ENCODE measurements at regions not wholly inside any gene's neighbourhood (a gene's known extent, or its start where the extent isn't known, plus 50 kb on each side); places are given as distances from the start of the nearest gene placed in this dataset.

- peaks cover 12% of the 10 kb centered on the region for H3K36me3 Mint-ChIP-seq (ENCODE audit: low read depth)
- H3K4me1 Mint-ChIP-seq: peaks cover 44% of the 10 kb centered on the region
- no peak overlapping the region for H3K4me3 Mint-ChIP-seq
- ATAC-seq (no peak), DNase-seq (no peak)
- peaks cover 6% of the 10 kb centered on the region for H3K9me3 Mint-ChIP-seq
- no peaks in the 10 kb centered on the region for H3K27me3 Mint-ChIP-seq
- no peak overlapping the region for H3K27ac Mint-ChIP-seq
These were observed 216.2 kb upstream of the PLEKHG7 start for GRCh38 chr12:92486443-92487137.

GRCh38 chr12:92485351-92486348 is 217.1 kb upstream of the PLEKHG7 start:
- Mint-ChIP-seq H3K4me1 (peaks cover 47% of the 10 kb centered on the region), H3K4me3 (no peak overlapping the region), H3K9me3 (peaks cover 3% of the 10 kb centered on the region), H3K27me3 (no peaks in the 10 kb centered on the region), H3K36me3 (ENCODE audit: low read depth) (peaks cover 7% of the 10 kb centered on the region), H3K27ac (peak overlapping the region; percentile 63)
- DNase-seq: no peak
- ATAC-seq: no peak

GRCh38 chr12:92482599-92482998 is 220.2 kb upstream of the PLEKHG7 start:
- DNase-seq (no peak), ATAC-seq (no peak)
- Mint-ChIP-seq H3K4me1 (peaks cover 32% of the 10 kb centered on the region), H3K36me3 (ENCODE audit: low read depth) (peaks cover 3% of the 10 kb centered on the region), H3K9me3 (peaks cover 4% of the 10 kb centered on the region), H3K27ac (no peak overlapping the region), H3K4me3 (no peak overlapping the region), H3K27me3 (no peaks in the 10 kb centered on the region)

GRCh38 chr12:92481066-92481465 is 221.7 kb upstream of the PLEKHG7 start:
- ATAC-seq: no peak
- no peak for DNase-seq
- H3K27ac Mint-ChIP-seq: no peak overlapping the region
- H3K4me3 Mint-ChIP-seq: no peak overlapping the region
- peaks cover 13% of the 10 kb centered on the region for H3K9me3 Mint-ChIP-seq
- peaks cover 6% of the 10 kb centered on the region for H3K36me3 Mint-ChIP-seq (ENCODE audit: low read depth)
- no peaks in the 10 kb centered on the region for H3K27me3 Mint-ChIP-seq
- peaks cover 25% of the 10 kb centered on the region for H3K4me1 Mint-ChIP-seq

GRCh38 chr12:92478692-92479091 is 224.1 kb upstream of the PLEKHG7 start:
- Mint-ChIP-seq H3K36me3 (ENCODE audit: low read depth) (peaks cover 9% of the 10 kb centered on the region), H3K4me1 (peaks cover 17% of the 10 kb centered on the region), H3K27me3 (no peaks in the 10 kb centered on the region), H3K27ac (no peak overlapping the region), H3K4me3 (no peak overlapping the region), H3K9me3 (peaks cover 19% of the 10 kb centered on the region)
- ATAC-seq (no peak), DNase-seq (no peak)

GRCh38 chr12:92476844-92477243 is 225.9 kb upstream of the PLEKHG7 start:
- Mint-ChIP-seq H3K27me3 (no peaks in the 10 kb centered on the region), H3K9me3 (peaks cover 19% of the 10 kb centered on the region), H3K4me1 (peaks cover 26% of the 10 kb centered on the region), H3K36me3 (ENCODE audit: low read depth) (peaks cover 9% of the 10 kb centered on the region), H3K27ac (no peak overlapping the region), H3K4me3 (no peak overlapping the region)
- ATAC-seq (no peak), DNase-seq (no peak)

GRCh38 chr12:92473564-92473963 is 229.2 kb upstream of the PLEKHG7 start:
- Mint-ChIP-seq H3K4me1 (peaks cover 53% of the 10 kb centered on the region), H3K9me3 (peaks cover 14% of the 10 kb centered on the region), H3K4me3 (no peak overlapping the region), H3K36me3 (ENCODE audit: low read depth) (peaks cover 5% of the 10 kb centered on the region), H3K27me3 (no peaks in the 10 kb centered on the region), H3K27ac (no peak overlapping the region)
- DNase-seq (no peak), ATAC-seq (no peak)

- peaks cover 62% of the 10 kb centered on the region for H3K4me1 Mint-ChIP-seq
- no peak overlapping the region for H3K4me3 Mint-ChIP-seq
- H3K9me3 Mint-ChIP-seq: peaks cover 12% of the 10 kb centered on the region
- H3K27ac Mint-ChIP-seq: peak overlapping the region; percentile 31
- no peaks in the 10 kb centered on the region for H3K27me3 Mint-ChIP-seq
- peaks cover 5% of the 10 kb centered on the region for H3K36me3 Mint-ChIP-seq (ENCODE audit: low read depth)
- no peak for ATAC-seq
- DNase-seq: no peak
These were observed 230.6 kb upstream of the PLEKHG7 start for GRCh38 chr12:92472201-92472600.

GRCh38 chr12:92471551-92471950 is 231.2 kb upstream of the PLEKHG7 start:
- Mint-ChIP-seq H3K27ac (peak overlapping the region; percentile 31), H3K4me1 (peaks cover 61% of the 10 kb centered on the region), H3K4me3 (no peak overlapping the region), H3K9me3 (peaks cover 6% of the 10 kb centered on the region), H3K36me3 (ENCODE audit: low read depth) (peaks cover 2% of the 10 kb centered on the region), H3K27me3 (no peaks in the 10 kb centered on the region)
- ATAC-seq: no peak
- no peak for DNase-seq

GRCh38 chr12:92470608-92471021 is 232.2 kb upstream of the PLEKHG7 start:
- Mint-ChIP-seq H3K27me3 (no peaks in the 10 kb centered on the region), H3K4me3 (peak overlapping the region; percentile 58), H3K27ac (peak overlapping the region; percentile 91), H3K36me3 (ENCODE audit: low read depth) (peaks cover 2% of the 10 kb centered on the region), H3K9me3 (peaks cover 2% of the 10 kb centered on the region), H3K4me1 (peaks cover 69% of the 10 kb centered on the region)
- DNase-seq (peak; percentile 34), ATAC-seq (peak; percentile 94)

- Mint-ChIP-seq H3K27ac (peak overlapping the region; percentile 91), H3K4me3 (peak overlapping the region; percentile 58), H3K27me3 (no peaks in the 10 kb centered on the region), H3K9me3 (no peaks in the 10 kb centered on the region), H3K36me3 (ENCODE audit: low read depth) (no peaks in the 10 kb centered on the region), H3K4me1 (peaks cover 71% of the 10 kb centered on the region)
- ATAC-seq (no peak), DNase-seq (no peak)
These were observed 233.0 kb upstream of the PLEKHG7 start for GRCh38 chr12:92469837-92470236.

- ATAC-seq (no peak), DNase-seq (no peak)
- peaks cover 74% of the 10 kb centered on the region for H3K4me1 Mint-ChIP-seq
- no peaks in the 10 kb centered on the region for H3K36me3 Mint-ChIP-seq (ENCODE audit: low read depth)
- peak overlapping the region; percentile 10 for H3K4me3 Mint-ChIP-seq
- no peaks in the 10 kb centered on the region for H3K9me3 Mint-ChIP-seq
- H3K27ac Mint-ChIP-seq: peak overlapping the region; percentile 62
- H3K27me3 Mint-ChIP-seq: no peaks in the 10 kb centered on the region
These were observed 234.3 kb upstream of the PLEKHG7 start for GRCh38 chr12:92468358-92469020.

- no peaks in the 10 kb centered on the region for H3K9me3 Mint-ChIP-seq
- no peaks in the 10 kb centered on the region for H3K36me3 Mint-ChIP-seq (ENCODE audit: low read depth)
- peak overlapping the region; percentile 62 for H3K27ac Mint-ChIP-seq
- H3K4me1 Mint-ChIP-seq: peaks cover 76% of the 10 kb centered on the region
- no peak for ATAC-seq
- peak overlapping the region; percentile 13 for H3K4me3 Mint-ChIP-seq
- no peaks in the 10 kb centered on the region for H3K27me3 Mint-ChIP-seq
- DNase-seq: no peak
These were observed 234.9 kb upstream of the PLEKHG7 start for GRCh38 chr12:92467886-92468285.
